Thyroid gland (tissue), 4 donors: ENCODE measurements at regions not wholly inside any gene's neighbourhood (a gene's known extent, or its start where the extent isn't known, plus 50 kb on each side); places are given as distances from the start of the nearest gene placed in this dataset.

Experiments
- DNase-seq, 2 donors: peaks; one replicate each; pipeline ENCODE4 v3.0.0-alpha.2; 2019
- H3K27ac ChIP-seq, 3 donors: fragments of 200-600 bp; sonication (generic); 1 replicate in 2 of 3; 2 replicates in 1 of 3; pipeline ENCODE4 v1.5.1; 2016 to 2019; ENCODE audit warnings: mild to moderate bottlenecking in 1 of 3, moderate library complexity in 1 of 3
- H3K27me3 ChIP-seq: fragments of 200-600 bp; sonication (generic); one replicate; pipeline ENCODE4 v1.5.1; 2019
- H3K36me3 ChIP-seq, 2 donors: fragments of 200-600 bp; sonication (generic); one replicate each; pipeline ENCODE4 v1.5.1; 2016 to 2019
- H3K4me1 ChIP-seq, 2 donors: fragments of 200-600 bp; sonication (generic); one replicate each; pipeline ENCODE4 v1.5.1; 2017 to 2019
- H3K4me3 ChIP-seq, 3 donors: fragments of 200-600 bp; sonication (generic); replicated peaks in 1 of 3; 1 replicate in 2 of 3; 2 replicates in 1 of 3; pipeline ENCODE4 v1.5.1; 2016; ENCODE audit warnings: mild to moderate bottlenecking in 1 of 3
- H3K9me3 ChIP-seq: fragments of 200-600 bp; sonication (generic); one replicate; pipeline ENCODE4 v1.5.1; 2017
- CTCF ChIP-seq, 6 experiments: fragments of 200-600 bp in 3 of 6; fragments of 450-650 bp in 3 of 6; sonication (generic) in 3 of 6; IDR thresholded peaks; one replicate each; pipeline ENCODE4 v1.5.1; 2016 to 2019; ENCODE audit warnings: antibody characterized with exemption in 6 of 6, mild to moderate bottlenecking in 2 of 6, inconsistent platforms in 1 of 6, moderate library complexity in 1 of 6
- POLR2A ChIP-seq, 2 donors: fragments of 450-650 bp; IDR thresholded peaks; one replicate each; pipeline ENCODE4 v1.6.1; 2017; ENCODE audit warnings: antibody characterized with exemption in 2 of 2, mild to moderate bottlenecking in 2 of 2, moderate library complexity in 1 of 2
- WGBS, 2 donors: methylation state at CpG; one replicate each; pipeline ENCODE4 v1.1.5; 2017; 5-methylcytosine and 5-hydroxymethylcytosine counted together
- intact Hi-C: fragments of 100-400 bp; cut with DNase I; formaldehyde crosslinking; loops from one replicate; pipeline ENCODE4 v1.15.1; 2023

GRCh38 chr3:30962084-30962483 is 67.6 kb upstream of the GADL1 start:
- Histone ChIP-seq H3K36me3 (no peaks in the 10 kb centered on the region), H3K4me1 (no peaks in the 10 kb centered on the region), H3K27me3 (no peaks in the 10 kb centered on the region), H3K27ac (no peak overlapping the region), H3K4me3 (no peak overlapping the region), H3K9me3 (no peaks in the 10 kb centered on the region)
- DNase-seq: no peak
- no peak for TF ChIP-seq POLR2A (IDR thresholded peaks at IDR 0.05)
- TF ChIP-seq CTCF (IDR thresholded peaks at IDR 0.05): no peak
- intact Hi-C loops: no loop called here
- WGBS, 2 donors: 95 to 97% methylated on average over 2 of the region's 2 CpGs

GRCh38 chr3:30962493-30962892 is 68.0 kb upstream of the GADL1 start:
- no peaks in the 10 kb centered on the region for H3K27me3 ChIP-seq
- 88 to 94% methylated on average over 4 of the region's 4 CpGs for WGBS, 2 donors
- H3K4me1 ChIP-seq: no peaks in the 10 kb centered on the region
- DNase-seq: no peak
- TF ChIP-seq POLR2A (IDR thresholded peaks at IDR 0.05) (no peak), CTCF (IDR thresholded peaks at IDR 0.05) (no peak)
- H3K9me3 ChIP-seq: no peaks in the 10 kb centered on the region
- H3K36me3 ChIP-seq: no peaks in the 10 kb centered on the region
- H3K4me3 ChIP-seq: no peak overlapping the region
- H3K27ac ChIP-seq: no peak overlapping the region
- intact Hi-C loops: no loop called here

- no peak overlapping the region for H3K27ac ChIP-seq
- intact Hi-C loops: no loop called here
- DNase-seq: no peak
- H3K4me3 ChIP-seq: no peak overlapping the region
- H3K9me3 ChIP-seq: no peaks in the 10 kb centered on the region
- H3K27me3 ChIP-seq: no peaks in the 10 kb centered on the region
- no peaks in the 10 kb centered on the region for H3K4me1 ChIP-seq
- H3K36me3 ChIP-seq: no peaks in the 10 kb centered on the region
- no peak for TF ChIP-seq POLR2A (IDR thresholded peaks at IDR 0.05)
- no peak for TF ChIP-seq CTCF (IDR thresholded peaks at IDR 0.05)
Measured at GRCh38 chr3:30963223-30963722, 68.8 kb upstream of the GADL1 start.

GRCh38 chr3:30964612-30965011 is 70.2 kb upstream of the GADL1 start:
- TF ChIP-seq CTCF (IDR thresholded peaks at IDR 0.05) (no peak), POLR2A (IDR thresholded peaks at IDR 0.05) (no peak)
- intact Hi-C loops: no loop called here
- Histone ChIP-seq H3K4me3 (no peak overlapping the region), H3K27ac (no peak overlapping the region), H3K27me3 (no peaks in the 10 kb centered on the region), H3K36me3 (no peaks in the 10 kb centered on the region), H3K4me1 (no peaks in the 10 kb centered on the region), H3K9me3 (no peaks in the 10 kb centered on the region)
- DNase-seq: no peak

GRCh38 chr3:30966896-30967295 is 72.4 kb upstream of the GADL1 start:
- DNase-seq: no peak
- no peak overlapping the region for H3K4me3 ChIP-seq
- intact Hi-C loops: no loop called here
- 73 to 79% methylated on average over 7 of the region's 7 CpGs for WGBS, 2 donors
- no peaks in the 10 kb centered on the region for H3K4me1 ChIP-seq
- no peaks in the 10 kb centered on the region for H3K9me3 ChIP-seq
- no peaks in the 10 kb centered on the region for H3K27me3 ChIP-seq
- H3K36me3 ChIP-seq: no peaks in the 10 kb centered on the region
- no peak for TF ChIP-seq CTCF (IDR thresholded peaks at IDR 0.05)
- no peak for TF ChIP-seq POLR2A (IDR thresholded peaks at IDR 0.05)
- H3K27ac ChIP-seq: no peak overlapping the region
